Activated CD4-positive, alpha-beta T cell treated with anti-CD3 and anti-CD28 coated beads for 36 hours (primary cell): ENCODE measurements at regions not wholly inside any gene's neighbourhood (a gene's known extent, or its start where the extent isn't known, plus 50 kb on each side); places are given as distances from the start of the nearest gene placed in this dataset.

ENCODE experiments used
- ATAC-seq: fragments of 200-7000 bp; cut with Tn5 transposase; one replicate; pipeline ENCODE4 v1.10.0; 2021; ENCODE audit warnings: mild to moderate bottlenecking, moderate library complexity
- CTCF ChIA-PET: fragments of 350-600 bp; sonication (Branson Sonifier 250); formaldehyde crosslinking; loops from one replicate; lab custom pipeline; 2021; ENCODE audit warnings: antibody characterized with exemption; lab: Charles Lee
- POLR2A ChIA-PET: fragments of 350-600 bp; sonication (Branson Sonifier 250); formaldehyde crosslinking; loops from one replicate; lab custom pipeline; 2021; ENCODE audit warnings: antibody characterized with exemption, inconsistent platforms; lab: Charles Lee
- DNase-seq: peaks from one replicate; pipeline ENCODE4 v3.0.0-alpha.2; 2020
- H3K27ac Mint-ChIP-seq: one replicate; pipeline ENCODE4 v1.8.0; 2021; ENCODE audit warnings: mixed read lengths
- H3K27me3 Mint-ChIP-seq: one replicate; pipeline ENCODE4 v1.8.0; 2021; ENCODE audit warnings: mixed read lengths
- H3K36me3 Mint-ChIP-seq: one replicate; pipeline ENCODE4 v1.8.0; 2021; ENCODE audit warnings: low read depth, mixed read lengths
- H3K4me1 Mint-ChIP-seq: one replicate; pipeline ENCODE4 v1.8.0; 2021; ENCODE audit warnings: mixed read lengths
- H3K4me3 Mint-ChIP-seq: one replicate; pipeline ENCODE4 v1.8.0; 2021; ENCODE audit warnings: mild to moderate bottlenecking, moderate library complexity, mixed read lengths
- H3K9me3 Mint-ChIP-seq: one replicate; pipeline ENCODE4 v1.8.0; 2021; ENCODE audit warnings: low read depth, mixed read lengths
- intact Hi-C, 2 experiments: fragments of 100-400 bp; cut with DNase I in 1 of 2; cut with micrococcal nuclease in 1 of 2; formaldehyde crosslinking; loops; one replicate each; pipeline versions ENCODE4 v1.14.2 to v1.15.1; 2022 to 2024; cut with DNase I, micrococcal nuclease

DNA sequence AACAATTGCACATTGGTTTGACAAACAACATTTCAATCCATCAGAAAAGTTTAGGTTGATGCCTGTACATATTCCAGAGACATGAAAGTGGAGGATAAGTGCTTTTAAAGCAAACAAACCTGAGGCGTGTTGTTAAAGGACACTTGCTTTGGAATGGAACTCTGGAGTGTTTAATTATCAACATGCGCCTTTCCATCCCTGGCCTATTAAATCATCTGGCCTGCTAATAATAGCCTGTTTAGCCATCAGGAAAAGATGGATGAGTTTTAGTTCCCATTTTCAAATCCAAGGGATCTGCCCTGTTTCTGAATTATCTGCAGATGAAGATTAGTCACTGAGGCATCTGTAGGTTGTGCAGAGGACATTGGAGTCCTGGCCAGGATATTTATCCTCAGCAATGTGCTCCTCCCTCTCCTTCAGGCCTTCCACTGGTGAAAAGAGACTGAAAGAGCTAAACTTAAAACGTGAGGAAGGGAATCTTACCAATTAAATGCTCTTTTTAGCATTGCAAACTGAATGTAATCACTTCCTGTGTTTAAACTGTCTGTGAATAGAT lies 388.9 kb downstream of the PPARGC1A start:
- ATAC-seq (no peak), DNase-seq (no peak)
- H3K4me1 Mint-ChIP-seq = no peaks in the 10 kb centered on the region
- H3K4me3 Mint-ChIP-seq = no peak overlapping the region
- CTCF ChIA-PET = interaction anchor here (0.8 kb wide), 1 partner anchor 365 kb away, joined by 3 read pairs; no protein-coding TSS in a partner anchor
- no peaks in the 10 kb centered on the region for H3K36me3 Mint-ChIP-seq
- POLR2A ChIA-PET = no interaction called here
- no peaks in the 10 kb centered on the region for H3K27me3 Mint-ChIP-seq
- no peaks in the 10 kb centered on the region for H3K9me3 Mint-ChIP-seq
- intact Hi-C loops = loop anchor here in 1 of 2 experiments (10.0 kb wide), 1 partner anchor 1926 kb away; no protein-coding TSS in a partner anchor
- no peak overlapping the region for H3K27ac Mint-ChIP-seq

DNA sequence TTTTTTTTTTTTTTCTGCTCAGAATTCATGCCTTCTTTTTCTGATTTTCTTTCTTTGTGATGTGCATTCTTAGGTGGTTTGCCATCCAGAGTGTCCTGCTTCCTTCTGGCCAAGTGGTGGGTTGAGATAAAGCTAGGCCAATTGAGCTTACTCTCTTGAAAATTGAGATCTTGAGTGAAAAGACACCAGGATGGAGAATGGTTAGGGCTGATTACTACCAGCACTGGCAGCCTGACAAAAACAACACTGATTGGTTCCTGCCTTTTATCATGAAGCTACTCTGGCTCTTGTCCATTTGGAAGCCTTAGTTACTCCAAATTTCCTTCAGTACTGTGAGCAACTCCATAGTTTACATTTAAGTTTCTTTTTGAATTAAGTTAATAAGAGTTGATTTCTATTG lies 404.0 kb downstream of the PPARGC1A start:
- POLR2A ChIA-PET = no interaction called here
- DNase-seq = no peak
- no peaks in the 10 kb centered on the region for H3K36me3 Mint-ChIP-seq
- H3K27ac Mint-ChIP-seq = no peak overlapping the region
- no peak overlapping the region for H3K4me3 Mint-ChIP-seq
- CTCF ChIA-PET = no interaction called here
- no peaks in the 10 kb centered on the region for H3K9me3 Mint-ChIP-seq
- H3K4me1 Mint-ChIP-seq = no peaks in the 10 kb centered on the region
- no peak for ATAC-seq
- H3K27me3 Mint-ChIP-seq = no peaks in the 10 kb centered on the region
- intact Hi-C loops = no loop called here

GRCh38 chr4:23484689-23485088 lies 405.2 kb downstream of the PPARGC1A start:
- Mint-ChIP-seq H3K9me3 (peaks cover 2% of the 10 kb centered on the region), H3K4me1 (no peaks in the 10 kb centered on the region), H3K27ac (no peak overlapping the region), H3K36me3 (no peaks in the 10 kb centered on the region), H3K27me3 (no peaks in the 10 kb centered on the region), H3K4me3 (no peak overlapping the region)
- ATAC-seq (no peak), DNase-seq (no peak)
- intact Hi-C loops = no loop called here
- ChIA-PET CTCF (no interaction called here), POLR2A (no interaction called here)

- no peaks in the 10 kb centered on the region for H3K27me3 Mint-ChIP-seq
- ChIA-PET CTCF (no interaction called here), POLR2A (no interaction called here)
- intact Hi-C loops = no loop called here
- H3K27ac Mint-ChIP-seq = no peak overlapping the region
- no peaks in the 10 kb centered on the region for H3K36me3 Mint-ChIP-seq
- no peak for ATAC-seq
- H3K4me1 Mint-ChIP-seq = no peaks in the 10 kb centered on the region
- no peak overlapping the region for H3K4me3 Mint-ChIP-seq
- peaks cover 2% of the 10 kb centered on the region for H3K9me3 Mint-ChIP-seq
- DNase-seq = no peak
These were observed 406.4 kb downstream of the PPARGC1A start for GRCh38 chr4:23483320-23483960.

DNA sequence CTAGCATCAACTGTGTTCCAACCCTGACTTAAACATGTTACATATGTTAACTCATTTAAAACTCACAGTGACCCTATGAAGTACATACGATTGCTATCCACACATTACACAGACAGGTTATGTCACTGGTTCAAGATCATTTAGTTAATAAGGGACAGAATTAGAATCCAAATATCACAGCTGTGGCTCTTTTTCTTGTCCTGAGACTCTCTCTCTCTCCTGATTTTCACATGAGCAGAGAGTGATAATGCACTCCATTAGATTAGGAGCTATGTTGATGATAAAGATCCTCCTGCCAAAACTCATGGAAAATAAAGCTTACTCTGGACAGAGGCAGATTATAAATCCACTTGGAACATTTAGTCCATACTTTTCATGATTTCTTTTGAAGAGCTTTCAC lies 408.3 kb downstream of the PPARGC1A start:
- Mint-ChIP-seq H3K27me3 (no peaks in the 10 kb centered on the region), H3K4me1 (no peaks in the 10 kb centered on the region), H3K36me3 (no peaks in the 10 kb centered on the region), H3K9me3 (peaks cover 2% of the 10 kb centered on the region), H3K27ac (no peak overlapping the region), H3K4me3 (no peak overlapping the region)
- DNase-seq (no peak), ATAC-seq (no peak)
- POLR2A ChIA-PET = no interaction called here
- intact Hi-C loops = no loop called here
- CTCF ChIA-PET = no interaction called here

DNA sequence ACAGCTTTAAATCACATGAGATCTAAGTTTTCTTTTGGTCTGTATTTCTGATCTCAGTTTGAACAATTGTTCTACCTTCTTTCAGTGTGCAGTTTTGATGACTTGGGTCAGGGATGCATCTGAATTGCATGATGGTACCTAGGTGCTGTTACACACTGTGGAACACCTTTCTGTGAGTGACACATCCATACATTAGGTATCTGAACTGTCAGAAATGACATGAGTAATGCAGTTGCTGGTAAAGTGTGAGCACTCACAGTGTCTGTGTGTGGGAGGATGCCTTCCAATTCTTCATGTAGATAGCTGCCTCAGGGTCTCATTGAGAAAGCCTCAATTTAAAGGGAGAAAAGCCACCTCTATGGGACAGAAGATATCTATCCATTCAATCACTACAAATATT lies 411.9 kb downstream of the PPARGC1A start:
- ChIA-PET POLR2A (no interaction called here), CTCF (no interaction called here)
- Mint-ChIP-seq H3K4me1 (no peaks in the 10 kb centered on the region), H3K27me3 (no peaks in the 10 kb centered on the region), H3K4me3 (no peak overlapping the region), H3K36me3 (no peaks in the 10 kb centered on the region), H3K9me3 (peaks cover 4% of the 10 kb centered on the region), H3K27ac (no peak overlapping the region)
- DNase-seq = no peak
- ATAC-seq = no peak
- intact Hi-C loops = no loop called here

DNA sequence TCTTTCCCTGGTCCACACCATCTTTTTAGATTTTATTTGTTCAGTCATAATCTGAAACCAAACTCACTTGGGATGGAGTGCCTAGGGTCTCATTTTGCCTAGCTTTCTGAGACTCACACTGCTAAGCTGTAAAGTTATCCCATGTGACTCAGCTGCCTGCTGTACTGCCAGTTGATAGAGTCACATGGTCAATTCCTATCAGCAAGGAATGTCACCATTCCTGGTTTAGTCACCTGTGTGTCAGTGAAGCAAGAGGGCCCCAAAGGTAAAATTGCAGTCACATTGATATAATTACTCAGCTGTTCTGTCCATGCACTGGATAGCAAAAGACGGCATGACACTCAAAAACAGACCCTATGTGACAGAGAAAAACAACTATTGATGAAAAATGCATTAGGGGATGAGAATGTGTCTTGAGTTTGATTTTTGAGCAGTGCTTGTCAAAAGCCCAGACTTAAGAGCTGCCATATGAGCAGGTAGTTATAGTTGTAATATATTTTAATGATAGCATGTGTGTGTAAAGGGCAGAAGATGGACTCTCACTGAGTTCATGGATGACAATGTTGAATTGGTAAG lies 413.2 kb downstream of the PPARGC1A start:
- ChIA-PET POLR2A (no interaction called here), CTCF (interaction anchor here (0.6 kb wide), 1 partner anchor 552 kb away, joined by 3 read pairs; no protein-coding TSS in a partner anchor)
- Mint-ChIP-seq H3K27me3 (no peaks in the 10 kb centered on the region), H3K27ac (no peak overlapping the region), H3K4me1 (no peaks in the 10 kb centered on the region), H3K4me3 (no peak overlapping the region), H3K36me3 (peaks cover 3% of the 10 kb centered on the region), H3K9me3 (peaks cover 11% of the 10 kb centered on the region)
- ATAC-seq (no peak), DNase-seq (no peak)
- intact Hi-C loops = no loop called here

DNA sequence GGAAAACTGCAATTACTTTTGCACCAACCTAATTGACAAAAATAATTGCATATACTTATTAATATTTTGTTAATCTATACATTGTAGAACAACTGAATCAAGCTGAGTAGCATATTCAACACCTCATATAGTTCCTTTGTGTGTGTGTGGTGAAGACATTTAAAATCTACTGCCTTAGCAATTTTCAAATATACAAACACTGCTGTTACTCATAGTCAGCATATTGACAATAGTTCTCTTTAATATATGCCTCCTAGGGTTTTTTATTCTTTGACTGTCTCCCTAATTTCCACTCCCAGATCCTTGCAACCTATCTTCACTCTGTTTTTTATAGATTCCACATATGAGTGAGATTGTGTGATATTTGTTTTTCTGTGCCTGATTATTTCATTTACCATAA lies 426.8 kb downstream of the PPARGC1A start:
- POLR2A ChIA-PET = no interaction called here
- Mint-ChIP-seq H3K27me3 (peaks cover 2% of the 10 kb centered on the region), H3K36me3 (no peaks in the 10 kb centered on the region), H3K4me1 (no peaks in the 10 kb centered on the region), H3K27ac (no peak overlapping the region), H3K9me3 (peaks cover 23% of the 10 kb centered on the region), H3K4me3 (no peak overlapping the region)
- CTCF ChIA-PET = no interaction called here
- intact Hi-C loops = no loop called here
- ATAC-seq (no peak), DNase-seq (no peak)

DNA sequence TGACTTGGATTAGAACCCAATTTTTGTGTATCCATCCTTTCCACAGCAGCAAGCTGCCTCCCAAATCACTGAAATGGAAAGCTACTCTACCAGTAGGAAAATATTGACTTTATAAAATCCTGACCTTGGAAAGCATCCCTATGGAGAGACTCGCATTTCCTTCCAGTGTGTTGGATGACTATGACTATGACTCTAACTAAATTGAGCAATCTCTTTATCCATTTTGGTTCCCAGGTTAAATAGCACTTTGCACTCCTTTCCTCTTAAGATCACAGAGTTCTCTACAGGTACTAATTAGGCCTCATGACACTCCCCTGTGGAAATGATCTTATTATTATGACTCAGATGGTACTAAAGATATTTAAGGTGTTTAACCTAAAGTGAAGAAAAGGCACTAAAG lies 431.8 kb downstream of the PPARGC1A start:
- H3K4me1 Mint-ChIP-seq = no peaks in the 10 kb centered on the region
- no peak overlapping the region for H3K4me3 Mint-ChIP-seq
- DNase-seq = no peak
- peaks cover 2% of the 10 kb centered on the region for H3K27me3 Mint-ChIP-seq
- ChIA-PET CTCF (no interaction called here), POLR2A (no interaction called here)
- peaks cover 8% of the 10 kb centered on the region for H3K9me3 Mint-ChIP-seq
- H3K27ac Mint-ChIP-seq = no peak overlapping the region
- no peak for ATAC-seq
- H3K36me3 Mint-ChIP-seq = no peaks in the 10 kb centered on the region
- intact Hi-C loops = no loop called here

GRCh38 chr4:23456864-23457263 lies 433.0 kb downstream of the PPARGC1A start:
- Mint-ChIP-seq H3K4me1 (no peaks in the 10 kb centered on the region), H3K27me3 (peaks cover under 1% of the 10 kb centered on the region), H3K4me3 (no peak overlapping the region), H3K36me3 (no peaks in the 10 kb centered on the region), H3K27ac (no peak overlapping the region), H3K9me3 (peaks cover 6% of the 10 kb centered on the region)
- no peak for ATAC-seq
- intact Hi-C loops = no loop called here
- CTCF ChIA-PET = no interaction called here
- POLR2A ChIA-PET = no interaction called here
- no peak for DNase-seq

- CTCF ChIA-PET = no interaction called here
- Mint-ChIP-seq H3K4me1 (no peaks in the 10 kb centered on the region), H3K36me3 (no peaks in the 10 kb centered on the region), H3K9me3 (peaks cover 6% of the 10 kb centered on the region), H3K27ac (no peak overlapping the region), H3K4me3 (no peak overlapping the region), H3K27me3 (no peaks in the 10 kb centered on the region)
- intact Hi-C loops = no loop called here
- ATAC-seq (no peak), DNase-seq (no peak)
- POLR2A ChIA-PET = no interaction called here
These were observed 434.2 kb downstream of the PPARGC1A start for GRCh38 chr4:23455456-23456158.
